K562 (cell line): ENCODE measurements at regions not wholly inside any gene's neighbourhood (a gene's known extent, or its start where the extent isn't known, plus 50 kb on each side); places are given as distances from the start of the nearest gene placed in this dataset.

Source experiments
- CBFA2T3 ChIP-seq: fragments of 450-650 bp; IDR thresholded peaks from 2 replicates; pipeline ENCODE4 v1.6.1; 2017
- EGR1 ChIP-seq: fragments of 450-650 bp; conservative IDR thresholded peaks from 2 replicates; pipeline ENCODE4 v1.6.1; 2017; ENCODE audit warnings: mild to moderate bottlenecking
- FIP1L1 ChIP-seq: fragments of 200-400 bp; formaldehyde crosslinking; IDR thresholded peaks from 2 replicates; pipeline ENCODE4 v1.6.1; 2018; ENCODE audit warnings: mild to moderate bottlenecking, low read depth, low read length; ENCODE audit not compliant: poor library complexity, severe bottlenecking
- HMBOX1 ChIP-seq: sonication (generic); IDR thresholded peaks from 2 replicates; pipeline ENCODE4 v1.6.1; 2016
- NFIC ChIP-seq: fragments of 450-650 bp; IDR thresholded peaks from 2 replicates; pipeline ENCODE4 v1.6.1; 2017; ENCODE audit warnings: mild to moderate bottlenecking, inconsistent platforms
- SMAD4 ChIP-seq: fragments of 250-450 bp; sonication (Bioruptor Pico); conservative IDR thresholded peaks from 2 replicates; pipeline ENCODE4 v1.8.0; 2021; ENCODE audit warnings: inconsistent platforms, mild to moderate bottlenecking, moderate library complexity
- ZNF212 ChIP-seq: fragments of 450-650 bp; formaldehyde crosslinking; IDR thresholded peaks from 2 replicates; pipeline ENCODE4 v1.4.0; 2020; ENCODE audit warnings: mild to moderate bottlenecking
- TF ChIP-seq, protein P1 (sequence below): sonication (generic); formaldehyde crosslinking; IDR thresholded peaks from 2 replicates; pipeline ENCODE4 v1.8.1; 2023; ENCODE audit warnings: missing genetic modification reagents, mild to moderate bottlenecking, borderline replicate concordance
- TF ChIP-seq, protein P2 (sequence below): sonication (generic); formaldehyde crosslinking; IDR thresholded peaks from 2 replicates; pipeline ENCODE4 v1.8.0; 2022; ENCODE audit warnings: mild to moderate bottlenecking, missing genetic modification reagents
- TF ChIP-seq, protein P3 (sequence below), 2 experiments: IDR thresholded peaks; 2 replicates each; pipeline ENCODE4 v1.6.1; 2012; ENCODE audit warnings: improper control_type of control experiment in 2 of 2, low read depth in 2 of 2, low read length in 2 of 2, borderline replicate concordance in 1 of 2

DNA sequence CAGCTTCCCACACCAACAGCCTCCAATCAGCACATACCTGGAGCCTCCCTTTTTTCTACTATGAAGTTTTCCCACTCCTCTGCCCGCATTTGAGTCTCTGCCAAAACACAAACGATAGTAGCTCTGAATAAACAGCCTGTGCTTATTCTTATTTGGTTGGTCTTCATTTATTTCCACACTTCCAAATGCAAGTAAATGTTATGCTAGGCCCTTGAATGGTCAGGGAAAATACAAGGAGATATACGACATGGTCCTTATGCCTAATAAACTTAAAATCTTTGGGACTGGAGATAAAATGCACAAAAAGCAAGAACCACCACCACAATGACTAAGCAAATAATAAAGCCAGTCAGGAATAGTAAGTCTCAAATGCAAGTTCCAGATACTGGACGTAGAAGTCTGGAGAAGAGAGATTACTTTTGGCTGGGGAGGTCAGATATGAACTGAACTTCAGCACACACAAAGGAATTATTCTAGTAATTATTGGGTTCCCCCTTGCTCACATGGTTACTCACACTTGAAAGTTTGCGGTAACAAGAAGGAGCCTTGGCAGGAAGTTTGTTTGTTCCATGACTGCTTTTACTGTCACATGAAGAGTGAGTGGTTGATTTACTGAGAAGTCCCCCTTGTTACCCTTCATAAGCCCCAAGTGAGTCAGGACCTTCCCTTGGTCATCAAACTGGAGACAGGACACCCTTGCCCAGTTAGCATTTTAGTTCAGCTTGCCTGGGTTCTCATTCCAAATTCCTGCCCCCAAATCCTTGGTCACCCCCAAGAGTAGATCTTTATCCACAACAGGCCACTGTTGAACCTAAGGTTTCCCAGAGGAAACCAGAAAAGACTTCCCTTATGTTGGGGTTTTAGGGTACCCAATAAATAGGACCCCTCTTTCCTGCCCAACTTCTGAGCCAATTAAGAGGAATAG lies 511.2 kb upstream of the JARID2 start (continued):
- TF ChIP-seq, protein P1, sequence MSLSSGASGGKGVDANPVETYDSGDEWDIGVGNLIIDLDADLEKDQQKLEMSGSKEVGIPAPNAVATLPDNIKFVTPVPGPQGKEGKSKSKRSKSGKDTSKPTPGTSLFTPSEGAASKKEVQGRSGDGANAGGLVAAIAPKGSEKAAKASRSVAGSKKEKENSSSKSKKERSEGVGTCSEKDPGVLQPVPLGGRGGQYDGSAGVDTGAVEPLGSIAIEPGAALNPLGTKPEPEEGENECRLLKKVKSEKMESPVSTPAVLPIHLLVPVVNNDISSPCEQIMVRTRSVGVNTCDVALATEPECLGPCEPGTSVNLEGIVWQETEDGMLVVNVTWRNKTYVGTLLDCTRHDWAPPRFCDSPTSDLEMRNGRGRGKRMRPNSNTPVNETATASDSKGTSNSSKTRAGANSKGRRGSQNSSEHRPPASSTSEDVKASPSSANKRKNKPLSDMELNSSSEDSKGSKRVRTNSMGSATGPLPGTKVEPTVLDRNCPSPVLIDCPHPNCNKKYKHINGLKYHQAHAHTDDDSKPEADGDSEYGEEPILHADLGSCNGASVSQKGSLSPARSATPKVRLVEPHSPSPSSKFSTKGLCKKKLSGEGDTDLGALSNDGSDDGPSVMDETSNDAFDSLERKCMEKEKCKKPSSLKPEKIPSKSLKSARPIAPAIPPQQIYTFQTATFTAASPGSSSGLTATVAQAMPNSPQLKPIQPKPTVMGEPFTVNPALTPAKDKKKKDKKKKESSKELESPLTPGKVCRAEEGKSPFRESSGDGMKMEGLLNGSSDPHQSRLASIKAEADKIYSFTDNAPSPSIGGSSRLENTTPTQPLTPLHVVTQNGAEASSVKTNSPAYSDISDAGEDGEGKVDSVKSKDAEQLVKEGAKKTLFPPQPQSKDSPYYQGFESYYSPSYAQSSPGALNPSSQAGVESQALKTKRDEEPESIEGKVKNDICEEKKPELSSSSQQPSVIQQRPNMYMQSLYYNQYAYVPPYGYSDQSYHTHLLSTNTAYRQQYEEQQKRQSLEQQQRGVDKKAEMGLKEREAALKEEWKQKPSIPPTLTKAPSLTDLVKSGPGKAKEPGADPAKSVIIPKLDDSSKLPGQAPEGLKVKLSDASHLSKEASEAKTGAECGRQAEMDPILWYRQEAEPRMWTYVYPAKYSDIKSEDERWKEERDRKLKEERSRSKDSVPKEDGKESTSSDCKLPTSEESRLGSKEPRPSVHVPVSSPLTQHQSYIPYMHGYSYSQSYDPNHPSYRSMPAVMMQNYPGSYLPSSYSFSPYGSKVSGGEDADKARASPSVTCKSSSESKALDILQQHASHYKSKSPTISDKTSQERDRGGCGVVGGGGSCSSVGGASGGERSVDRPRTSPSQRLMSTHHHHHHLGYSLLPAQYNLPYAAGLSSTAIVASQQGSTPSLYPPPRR (CRISPR knock-in tag), result 0 out of 2 replicates have a peak, but pooled peaks have one; percentile 87
- no peak for TF ChIP-seq FIP1L1
- TF ChIP-seq EGR1, result peak; percentile 56
- peak; percentile 100 for TF ChIP-seq CBFA2T3
- TF ChIP-seq SMAD4 (CRISPR knock-in tag), result peak; percentile 97
- TF ChIP-seq, protein P2, sequence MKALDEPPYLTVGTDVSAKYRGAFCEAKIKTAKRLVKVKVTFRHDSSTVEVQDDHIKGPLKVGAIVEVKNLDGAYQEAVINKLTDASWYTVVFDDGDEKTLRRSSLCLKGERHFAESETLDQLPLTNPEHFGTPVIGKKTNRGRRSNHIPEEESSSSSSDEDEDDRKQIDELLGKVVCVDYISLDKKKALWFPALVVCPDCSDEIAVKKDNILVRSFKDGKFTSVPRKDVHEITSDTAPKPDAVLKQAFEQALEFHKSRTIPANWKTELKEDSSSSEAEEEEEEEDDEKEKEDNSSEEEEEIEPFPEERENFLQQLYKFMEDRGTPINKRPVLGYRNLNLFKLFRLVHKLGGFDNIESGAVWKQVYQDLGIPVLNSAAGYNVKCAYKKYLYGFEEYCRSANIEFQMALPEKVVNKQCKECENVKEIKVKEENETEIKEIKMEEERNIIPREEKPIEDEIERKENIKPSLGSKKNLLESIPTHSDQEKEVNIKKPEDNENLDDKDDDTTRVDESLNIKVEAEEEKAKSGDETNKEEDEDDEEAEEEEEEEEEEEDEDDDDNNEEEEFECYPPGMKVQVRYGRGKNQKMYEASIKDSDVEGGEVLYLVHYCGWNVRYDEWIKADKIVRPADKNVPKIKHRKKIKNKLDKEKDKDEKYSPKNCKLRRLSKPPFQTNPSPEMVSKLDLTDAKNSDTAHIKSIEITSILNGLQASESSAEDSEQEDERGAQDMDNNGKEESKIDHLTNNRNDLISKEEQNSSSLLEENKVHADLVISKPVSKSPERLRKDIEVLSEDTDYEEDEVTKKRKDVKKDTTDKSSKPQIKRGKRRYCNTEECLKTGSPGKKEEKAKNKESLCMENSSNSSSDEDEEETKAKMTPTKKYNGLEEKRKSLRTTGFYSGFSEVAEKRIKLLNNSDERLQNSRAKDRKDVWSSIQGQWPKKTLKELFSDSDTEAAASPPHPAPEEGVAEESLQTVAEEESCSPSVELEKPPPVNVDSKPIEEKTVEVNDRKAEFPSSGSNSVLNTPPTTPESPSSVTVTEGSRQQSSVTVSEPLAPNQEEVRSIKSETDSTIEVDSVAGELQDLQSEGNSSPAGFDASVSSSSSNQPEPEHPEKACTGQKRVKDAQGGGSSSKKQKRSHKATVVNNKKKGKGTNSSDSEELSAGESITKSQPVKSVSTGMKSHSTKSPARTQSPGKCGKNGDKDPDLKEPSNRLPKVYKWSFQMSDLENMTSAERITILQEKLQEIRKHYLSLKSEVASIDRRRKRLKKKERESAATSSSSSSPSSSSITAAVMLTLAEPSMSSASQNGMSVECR (CRISPR knock-in tag), result no peak
- peak; percentile 97 for TF ChIP-seq HMBOX1
- TF ChIP-seq, protein P3, sequence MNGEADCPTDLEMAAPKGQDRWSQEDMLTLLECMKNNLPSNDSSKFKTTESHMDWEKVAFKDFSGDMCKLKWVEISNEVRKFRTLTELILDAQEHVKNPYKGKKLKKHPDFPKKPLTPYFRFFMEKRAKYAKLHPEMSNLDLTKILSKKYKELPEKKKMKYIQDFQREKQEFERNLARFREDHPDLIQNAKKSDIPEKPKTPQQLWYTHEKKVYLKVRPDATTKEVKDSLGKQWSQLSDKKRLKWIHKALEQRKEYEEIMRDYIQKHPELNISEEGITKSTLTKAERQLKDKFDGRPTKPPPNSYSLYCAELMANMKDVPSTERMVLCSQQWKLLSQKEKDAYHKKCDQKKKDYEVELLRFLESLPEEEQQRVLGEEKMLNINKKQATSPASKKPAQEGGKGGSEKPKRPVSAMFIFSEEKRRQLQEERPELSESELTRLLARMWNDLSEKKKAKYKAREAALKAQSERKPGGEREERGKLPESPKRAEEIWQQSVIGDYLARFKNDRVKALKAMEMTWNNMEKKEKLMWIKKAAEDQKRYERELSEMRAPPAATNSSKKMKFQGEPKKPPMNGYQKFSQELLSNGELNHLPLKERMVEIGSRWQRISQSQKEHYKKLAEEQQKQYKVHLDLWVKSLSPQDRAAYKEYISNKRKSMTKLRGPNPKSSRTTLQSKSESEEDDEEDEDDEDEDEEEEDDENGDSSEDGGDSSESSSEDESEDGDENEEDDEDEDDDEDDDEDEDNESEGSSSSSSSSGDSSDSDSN (IDR thresholded peaks at IDR 0.05; ENCODE audit: borderline replicate concordance in 1 of 2, low read depth in 2 of 2, low read length in 2 of 2), result peak in 1 of 2 experiments; percentile 65; a peak in 1 of 4 replicates
- peak; percentile 95 for TF ChIP-seq NFIC
- TF ChIP-seq ZNF212 (CRISPR knock-in tag), result peak; percentile 13; the same call in 1 of the 2 replicates
